GM21390 (cell line): ENCODE measurements at regions not wholly inside any gene's neighbourhood (a gene's known extent, or its start where the extent isn't known, plus 50 kb on each side); places are given as distances from the start of the nearest gene placed in this dataset.

ENCODE experiments used
- ATAC-seq: cut with Tn5 transposase; IDR thresholded peaks from one replicate; pipeline ENCODE4 v1.9.1; 2021; ENCODE audit not compliant: unreplicated experiment

DNA sequence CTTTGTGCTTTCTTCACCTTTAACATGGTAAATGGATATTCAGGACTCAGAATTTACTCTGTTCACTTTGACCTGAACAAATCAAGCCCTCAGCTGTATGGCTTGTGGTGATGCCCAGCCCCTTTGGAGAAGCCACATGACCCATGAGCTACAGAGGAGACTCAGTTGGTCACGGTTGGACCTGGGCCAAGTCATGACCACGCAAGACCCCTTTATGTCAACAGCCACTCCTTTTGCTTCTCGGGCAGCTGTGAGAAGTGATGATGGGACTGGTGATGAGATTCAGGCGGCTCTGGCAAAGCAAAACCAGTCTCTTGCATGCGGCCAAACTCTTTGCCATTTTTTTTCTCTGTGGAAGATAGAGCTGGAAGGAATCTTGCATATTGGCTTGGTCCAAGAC is 96.5 kb upstream of the AJAP1 start:
- no peak for ATAC-seq

DNA sequence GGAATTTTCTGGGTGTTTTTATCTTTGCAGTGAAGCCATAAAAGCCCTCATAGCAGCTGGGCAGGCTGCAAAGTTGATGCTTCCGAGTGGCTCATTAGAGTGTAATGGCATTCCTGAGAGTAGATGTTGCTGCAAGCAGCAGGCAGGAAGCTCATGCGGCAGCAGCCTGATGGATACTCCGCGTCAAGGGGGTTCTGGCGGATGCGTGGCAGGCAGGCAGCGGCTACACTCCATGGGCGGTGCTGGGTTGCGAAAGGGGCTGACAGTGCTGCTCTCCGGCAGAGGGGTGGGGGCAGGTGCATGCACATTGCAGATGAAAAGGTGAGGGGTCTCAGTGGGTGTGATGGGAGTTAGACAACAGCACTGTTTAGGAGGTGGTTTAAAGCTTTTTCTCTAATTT is 93.2 kb upstream of the AJAP1 start:
- ATAC-seq: no peak

DNA sequence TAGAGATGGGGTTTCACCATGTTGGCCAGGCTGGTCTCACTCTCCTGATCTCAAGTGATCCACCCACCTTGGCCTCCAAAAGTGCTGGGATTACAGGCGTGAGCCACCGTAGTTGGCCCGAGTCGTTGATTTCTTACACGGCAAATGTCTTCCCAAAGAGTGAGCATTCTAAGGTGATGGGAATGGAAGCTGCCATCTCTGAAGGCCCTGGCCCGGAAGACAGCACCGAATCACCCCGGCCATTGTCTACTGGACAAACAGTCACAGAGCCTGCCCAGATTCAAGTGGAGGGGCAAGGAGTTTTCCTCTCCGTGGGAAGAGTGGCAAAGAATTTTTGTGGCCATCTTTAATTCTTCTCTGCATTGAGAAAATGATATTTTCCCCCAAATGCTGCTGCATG is 92.1 kb upstream of the AJAP1 start:
- no peak for ATAC-seq

DNA sequence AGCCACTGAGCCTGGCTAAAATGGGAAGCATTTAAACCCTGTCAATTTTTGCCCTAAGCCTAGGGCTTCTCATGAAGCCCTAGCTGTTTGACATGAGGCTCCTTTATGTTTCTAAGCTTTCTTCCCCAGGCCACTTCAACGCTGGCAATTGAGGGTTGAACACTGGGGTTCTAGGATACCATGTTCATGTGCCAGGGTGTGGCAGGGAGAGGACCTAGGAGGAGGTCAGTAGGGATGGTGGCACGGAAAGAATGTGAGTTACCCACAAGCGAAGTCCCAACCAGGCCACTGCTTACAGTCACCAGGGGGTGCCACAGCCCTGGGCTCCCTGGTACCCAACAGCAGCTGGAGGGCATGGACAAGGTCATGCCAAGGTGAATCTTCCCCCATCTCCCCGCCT is 90.8 kb upstream of the AJAP1 start:
- no peak for ATAC-seq

DNA sequence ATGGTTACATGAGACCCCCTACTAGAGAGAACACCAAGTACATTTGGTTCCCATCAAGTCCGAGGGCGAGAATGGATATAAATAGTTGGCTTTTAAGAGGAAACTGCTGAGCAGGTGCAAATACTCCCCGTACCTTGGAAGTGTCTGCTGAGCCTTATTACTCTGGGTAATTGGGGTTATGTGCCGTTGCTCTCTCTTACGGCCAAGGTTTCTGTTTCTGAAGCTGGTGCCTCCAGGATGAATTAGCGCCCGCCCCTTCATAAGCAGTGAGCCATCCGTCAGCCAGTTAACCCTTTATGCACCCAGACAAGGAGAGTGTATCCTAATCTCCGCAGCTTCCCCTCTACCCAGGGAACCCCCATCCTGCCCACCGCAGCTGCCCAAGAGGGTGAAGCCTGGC is 90.4 kb upstream of the AJAP1 start:
- no peak for ATAC-seq

DNA sequence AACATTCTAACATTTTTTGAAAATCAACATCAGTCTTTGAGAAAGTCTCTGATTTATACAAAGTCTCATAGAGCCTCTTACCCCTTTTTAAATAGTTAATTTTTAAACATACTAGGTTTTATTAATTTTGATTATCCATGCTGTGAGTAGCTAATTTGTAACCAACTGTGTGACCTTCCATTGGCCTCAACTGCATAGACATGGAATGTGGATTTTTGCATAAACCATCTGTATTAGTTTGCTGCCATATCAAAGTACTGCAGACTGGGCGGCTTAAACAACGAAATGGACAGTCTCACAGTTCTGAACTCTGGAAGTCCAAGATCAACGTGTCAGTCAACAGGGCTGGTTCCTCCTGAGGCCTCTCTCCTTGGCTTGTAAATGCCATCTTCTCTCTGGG is 89.2 kb upstream of the AJAP1 start:
- no peak for ATAC-seq

DNA sequence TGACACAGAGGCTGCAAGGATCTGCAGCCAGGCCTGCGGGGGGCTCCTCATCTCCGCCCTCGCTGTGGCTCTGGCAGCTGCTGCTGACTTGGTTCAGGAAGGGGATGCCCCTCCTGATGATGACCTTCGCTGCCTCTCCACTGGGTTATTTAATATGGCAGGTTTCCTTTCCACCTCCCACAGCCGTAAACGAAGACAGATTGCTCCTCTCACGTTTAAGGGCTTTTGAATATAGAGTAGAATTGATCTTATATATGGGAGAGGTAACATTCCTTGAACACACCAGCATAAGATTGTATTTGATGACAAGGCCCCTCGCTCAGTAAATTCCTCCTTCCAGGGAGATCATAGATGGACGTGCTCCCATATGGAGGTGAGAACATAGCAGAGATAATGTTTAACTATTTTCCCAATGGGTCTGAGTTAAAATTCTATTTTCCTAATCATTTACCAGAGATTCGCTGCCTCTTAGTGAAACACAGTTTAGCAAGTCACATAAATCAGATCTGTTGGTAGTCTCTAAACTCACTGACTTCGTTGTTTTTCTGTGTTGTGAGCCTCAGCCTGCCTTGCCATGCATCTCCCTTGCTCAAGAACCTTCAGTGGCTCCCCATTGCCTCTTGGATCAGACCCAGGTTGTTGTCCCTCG is 88.5 kb upstream of the AJAP1 start:
- ATAC-seq: no peak

DNA sequence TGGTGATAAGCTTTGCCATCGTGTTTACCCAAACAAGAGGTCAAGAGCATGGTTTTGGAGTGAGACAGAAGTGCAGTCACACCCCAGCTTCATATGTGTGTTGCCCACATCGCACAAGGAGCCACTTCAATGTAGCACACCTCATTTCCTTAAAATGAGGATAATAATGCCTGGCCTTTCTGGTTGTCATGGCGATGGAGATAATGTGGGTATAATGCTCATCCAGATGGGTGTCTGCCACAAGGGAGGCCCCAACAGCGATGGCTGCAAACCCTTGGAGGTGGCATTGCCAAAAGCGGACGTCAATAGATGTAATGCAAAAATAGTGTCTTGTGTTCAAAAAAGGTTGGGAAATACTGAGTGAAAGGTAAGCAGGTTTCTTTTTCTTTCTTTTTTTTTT is 83.1 kb upstream of the AJAP1 start:
- no peak for ATAC-seq

DNA sequence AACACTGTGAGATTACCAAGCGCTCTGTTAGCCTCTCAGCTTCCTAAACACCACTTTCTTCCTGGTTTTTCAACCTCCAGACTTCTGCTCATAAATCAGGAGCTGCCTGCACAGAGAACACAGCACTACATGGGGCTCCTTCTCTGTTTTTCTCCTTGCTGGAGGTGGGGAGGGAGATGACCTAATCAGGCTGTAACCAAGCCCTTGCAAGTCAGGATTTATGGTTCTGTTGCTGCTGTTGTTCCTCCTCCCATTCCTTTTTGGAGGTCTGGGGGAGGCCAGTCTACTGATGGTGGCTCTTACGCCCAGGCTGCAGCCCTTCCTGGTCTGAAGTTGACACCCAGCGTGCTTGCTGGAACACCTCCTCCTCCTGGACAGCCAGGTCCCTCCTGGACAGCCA is 80.9 kb upstream of the AJAP1 start:
- no peak for ATAC-seq

DNA sequence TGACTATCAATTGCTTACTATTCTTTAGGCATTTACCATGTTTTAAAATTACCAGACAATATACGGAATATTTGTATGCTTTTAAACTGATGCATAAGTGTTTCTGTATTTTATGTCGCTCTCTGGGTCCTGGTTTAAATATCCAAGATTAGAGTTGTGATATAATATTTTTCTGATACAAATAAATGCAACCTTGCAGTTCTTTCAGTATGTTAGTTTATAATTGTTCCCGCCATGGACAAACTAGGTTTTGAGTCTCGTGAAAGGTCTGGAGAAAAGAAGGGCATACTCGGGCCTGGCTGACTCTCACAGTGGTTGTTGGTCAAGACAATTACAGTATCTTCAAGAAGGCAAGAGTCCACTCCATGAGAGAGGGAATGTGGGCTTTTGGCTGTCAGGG is 72.6 kb upstream of the AJAP1 start:
- ATAC-seq: no peak

DNA sequence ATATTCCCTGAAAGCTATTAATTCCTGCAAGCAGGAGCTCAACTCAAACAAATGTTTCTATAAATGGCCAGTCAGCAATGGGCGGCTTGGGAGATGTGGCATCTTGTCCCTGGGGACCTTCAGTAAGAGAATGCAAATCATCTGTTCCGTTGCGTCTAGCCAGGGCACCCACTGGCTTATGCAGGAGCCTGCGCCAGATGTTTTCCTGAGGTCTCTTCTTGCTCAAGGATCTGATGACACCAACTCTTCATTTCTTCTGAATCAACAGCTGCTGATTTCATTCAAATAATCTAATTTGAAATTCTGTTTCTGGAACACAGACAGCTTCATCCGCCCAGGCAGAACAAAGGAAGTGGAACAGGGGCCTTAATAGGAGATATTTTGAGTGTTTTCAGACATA is 70.0 kb upstream of the AJAP1 start:
- ATAC-seq: no peak

DNA sequence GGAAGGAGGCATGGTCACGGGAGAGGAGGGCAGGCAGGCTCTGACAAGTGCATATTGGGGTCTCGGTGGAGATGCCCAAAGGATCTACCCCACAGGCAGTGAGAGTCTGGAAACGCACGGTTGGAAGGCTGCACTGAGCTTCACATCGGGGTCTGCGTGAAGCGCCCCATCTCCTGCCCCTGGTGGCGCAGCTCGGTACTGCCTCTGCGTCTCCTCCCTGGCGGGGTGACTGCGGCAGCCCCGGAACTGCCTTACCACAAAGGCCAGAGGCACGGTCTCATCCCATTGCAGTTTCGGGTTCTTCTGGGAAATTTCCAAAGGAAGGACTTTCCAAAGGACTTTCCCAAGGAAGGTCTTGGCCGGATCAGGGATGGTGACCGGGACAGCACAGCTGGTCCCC is 69.2 kb upstream of the AJAP1 start:
- no peak for ATAC-seq

DNA sequence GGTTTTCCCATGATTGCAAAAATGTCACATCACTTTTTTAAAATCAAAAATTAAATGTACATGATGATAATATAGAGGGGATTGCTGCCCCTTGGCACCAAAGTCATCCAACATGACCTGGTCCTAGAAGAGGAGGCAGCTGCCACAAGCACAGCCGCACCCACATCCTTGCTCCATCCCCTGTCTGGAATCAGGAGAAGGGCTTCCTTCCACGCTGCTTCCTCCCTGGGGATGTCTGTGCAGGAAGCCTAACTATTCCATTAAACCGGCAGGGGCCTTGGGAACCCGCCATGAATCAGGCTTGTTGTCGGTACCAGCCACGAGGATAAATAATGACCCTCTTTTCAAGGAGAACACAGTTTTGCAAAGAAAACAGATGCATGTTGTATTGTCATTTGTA is 68.7 kb upstream of the AJAP1 start:
- no peak for ATAC-seq

DNA sequence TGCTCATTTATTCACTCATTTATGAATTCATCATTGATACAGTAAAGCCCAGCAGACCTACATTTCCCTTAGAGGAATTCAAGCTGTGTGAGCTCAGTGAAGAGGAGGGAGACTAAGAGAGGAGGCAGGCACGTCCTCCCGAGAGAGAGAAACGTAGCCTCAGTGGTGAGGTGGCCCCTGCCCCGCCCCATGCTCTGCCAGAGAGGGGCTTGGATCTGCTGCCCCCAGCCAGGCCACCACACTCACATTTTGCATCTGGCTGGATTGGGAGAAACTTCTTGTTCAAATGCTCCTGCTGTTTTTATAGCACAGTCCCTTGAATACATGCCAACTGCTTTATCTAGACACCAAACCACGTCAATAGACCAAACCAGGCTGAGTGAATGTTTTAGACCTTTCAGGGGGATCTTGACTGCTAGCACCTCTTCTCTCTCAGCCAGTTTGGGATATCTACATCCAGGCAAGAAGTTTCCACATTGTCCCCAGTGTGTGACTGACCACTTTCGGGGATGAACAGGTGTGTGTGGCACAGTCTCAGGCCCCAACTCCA is 67.7 kb upstream of the AJAP1 start:
- no peak for ATAC-seq

DNA sequence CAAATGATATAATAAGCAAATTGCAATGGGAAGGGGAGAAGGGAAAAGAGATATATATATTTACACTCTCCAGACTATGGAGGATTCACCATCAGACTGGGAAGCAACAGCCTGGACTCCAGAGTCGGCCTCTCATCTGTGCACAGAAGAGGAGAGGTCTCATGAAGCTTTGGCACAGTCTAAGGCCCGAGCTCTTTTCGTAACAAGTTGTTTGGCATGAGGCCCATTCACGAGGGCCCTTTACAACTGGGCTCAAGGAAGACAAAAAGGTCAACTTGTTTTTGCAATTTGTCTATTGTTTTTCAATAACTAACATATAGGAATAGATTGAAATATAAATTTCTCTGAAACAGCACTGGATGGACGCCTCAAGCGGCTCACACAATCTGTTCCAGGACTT is 66.7 kb upstream of the AJAP1 start:
- ATAC-seq: no peak

DNA sequence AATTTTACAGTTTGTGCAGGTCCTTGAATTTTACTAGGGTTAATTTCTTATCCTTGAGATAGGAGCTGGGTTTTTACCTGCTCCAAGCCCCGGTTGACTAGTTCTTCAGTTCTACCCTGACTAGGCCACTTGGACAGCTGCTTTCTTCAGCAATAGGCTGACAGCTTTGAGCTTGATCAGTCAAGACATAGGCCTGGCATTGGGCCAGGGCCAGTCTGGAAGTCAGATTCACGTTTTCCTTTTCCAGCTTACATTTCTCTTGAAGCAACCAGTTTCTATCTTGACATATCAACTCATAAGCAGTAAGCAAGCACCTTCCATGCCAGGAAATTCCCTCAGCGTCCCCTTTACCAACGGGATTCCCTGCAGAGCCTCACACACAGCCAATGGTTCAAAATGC is 63.7 kb upstream of the AJAP1 start:
- ATAC-seq: no peak

DNA sequence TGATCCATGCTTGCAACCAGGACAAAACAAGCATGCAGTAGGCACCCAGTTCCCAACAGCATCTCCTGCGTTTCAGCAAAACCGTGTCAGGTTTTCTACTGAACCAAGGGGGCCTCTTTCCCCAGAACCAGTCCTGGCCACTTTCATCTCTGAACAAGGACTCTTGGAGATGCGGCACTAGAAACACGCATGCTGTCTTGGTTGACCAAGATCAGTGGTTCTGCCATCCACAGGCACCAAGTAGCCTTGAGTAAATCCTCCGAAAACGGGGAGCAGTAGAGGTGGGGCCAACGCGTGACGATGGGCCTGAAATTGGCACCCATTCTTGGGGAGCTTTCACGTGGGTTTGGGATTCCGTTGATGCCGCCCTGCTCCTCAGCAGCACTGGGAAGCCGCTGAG is 62.5 kb upstream of the AJAP1 start:
- no peak for ATAC-seq

DNA sequence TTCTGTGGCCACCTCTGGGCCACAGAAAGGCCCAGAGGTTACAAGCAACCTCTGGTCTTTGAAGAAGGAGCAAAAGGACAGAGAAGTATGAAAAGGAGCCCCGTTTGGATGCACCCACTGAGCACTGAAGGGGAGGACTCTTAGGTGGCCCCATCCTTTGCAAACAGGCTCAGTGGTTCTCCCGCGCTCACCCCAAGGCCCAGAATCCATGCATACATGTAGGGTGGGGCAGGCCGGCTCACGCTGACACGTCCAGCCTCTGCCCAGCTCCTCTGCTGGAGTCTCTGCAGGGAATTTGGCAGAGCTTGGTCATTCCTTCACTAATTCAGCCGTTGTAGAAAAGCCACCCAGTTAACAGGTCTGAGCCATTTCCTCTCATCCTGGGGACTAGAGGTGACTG is 61.3 kb upstream of the AJAP1 start:
- ATAC-seq: no peak

DNA sequence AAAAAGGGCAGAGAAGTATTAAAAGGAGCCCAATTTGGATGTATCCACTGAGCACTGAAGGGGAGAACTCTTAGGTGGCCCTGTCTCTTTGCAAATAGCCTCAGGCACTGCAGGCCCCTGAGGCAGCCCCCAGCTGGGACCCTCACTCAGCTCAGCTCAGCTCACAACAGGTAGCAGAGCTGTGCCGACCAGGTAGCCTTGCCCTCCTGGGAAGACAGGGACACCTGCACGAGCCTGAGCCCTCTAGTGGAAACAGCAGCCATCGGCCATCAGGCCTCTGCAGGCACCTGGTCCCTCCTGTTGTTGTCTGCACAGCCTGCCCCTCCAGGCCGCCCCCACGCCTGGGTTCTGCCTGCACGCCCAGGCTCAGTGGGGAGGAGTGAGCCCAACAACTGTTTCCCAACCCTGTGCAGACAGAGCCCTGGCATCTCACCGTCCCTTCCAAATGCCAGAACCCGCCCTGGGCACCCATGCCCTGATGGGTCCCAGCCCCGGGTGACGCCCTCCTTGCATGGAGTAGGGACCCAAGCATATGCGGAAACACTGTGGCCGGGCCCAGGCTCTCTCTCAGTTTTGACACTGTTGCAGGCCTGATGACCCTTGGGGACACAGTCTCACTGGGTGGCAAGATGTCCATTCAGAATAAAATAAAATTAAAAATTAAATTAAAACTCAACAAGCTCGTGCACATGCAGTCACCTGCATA is 60.0 kb upstream of the AJAP1 start:
- no peak for ATAC-seq

DNA sequence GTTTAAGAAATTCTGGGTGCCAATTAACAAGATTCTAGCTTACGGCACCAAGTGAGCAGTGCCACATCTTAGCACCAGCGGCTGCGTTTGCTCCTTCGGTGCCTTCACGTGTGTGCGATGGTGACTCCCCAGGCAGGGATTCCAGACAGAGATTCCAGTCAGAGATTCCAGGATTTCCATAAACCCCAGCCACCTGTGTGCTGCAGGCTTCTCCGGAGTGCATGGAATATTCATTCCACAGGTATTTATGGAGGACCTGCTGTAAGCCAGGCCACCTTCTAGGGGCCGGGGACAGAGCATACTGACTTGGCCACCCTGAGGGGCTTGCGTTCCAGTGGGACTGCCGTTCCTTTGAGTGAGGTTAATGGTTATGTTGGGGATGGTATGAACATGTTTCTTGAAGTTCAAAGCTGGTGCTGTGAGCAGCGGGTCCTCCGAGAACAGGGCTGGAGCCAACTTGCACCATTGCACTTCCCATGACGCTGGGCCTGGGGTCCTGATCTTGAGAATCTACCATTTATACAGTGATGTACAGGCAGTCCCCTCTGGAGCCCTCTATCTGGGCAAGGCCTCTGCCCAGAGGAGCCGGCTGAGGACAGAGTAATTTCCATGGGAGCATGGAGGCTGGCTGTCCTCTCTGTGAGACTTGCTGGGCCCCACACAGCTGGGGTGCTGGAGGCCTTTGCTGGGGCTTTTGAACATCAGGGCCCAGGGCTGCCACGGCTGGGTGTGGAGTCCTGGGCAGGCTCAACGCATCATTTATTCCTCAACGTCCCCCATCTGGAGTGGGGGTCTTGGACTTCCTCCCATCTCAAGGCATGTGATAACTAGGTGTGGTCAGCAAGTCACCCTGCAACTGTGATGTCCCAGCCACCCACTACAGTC is 58.8 kb upstream of the AJAP1 start:
- no peak for ATAC-seq

DNA sequence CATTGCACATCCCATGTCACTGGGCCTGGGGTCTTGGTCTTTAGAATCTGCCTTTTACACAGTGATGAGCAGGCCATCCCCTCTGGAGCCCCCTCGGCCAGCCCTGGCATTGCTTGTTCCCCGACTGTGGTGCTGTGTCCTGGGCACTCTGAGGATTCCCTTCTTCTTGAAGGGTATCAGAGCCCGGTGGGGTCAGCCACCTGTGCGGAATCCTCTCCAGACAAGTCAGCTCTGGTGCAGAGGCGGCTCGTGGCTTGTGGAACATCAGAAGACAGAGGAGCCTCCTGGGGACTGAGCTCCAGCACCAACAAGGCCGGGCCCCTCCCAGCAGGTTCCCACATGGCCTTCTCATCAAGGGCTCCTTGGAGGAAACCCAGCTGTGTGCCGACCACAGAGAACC is 57.9 kb upstream of the AJAP1 start:
- ATAC-seq: no peak

DNA sequence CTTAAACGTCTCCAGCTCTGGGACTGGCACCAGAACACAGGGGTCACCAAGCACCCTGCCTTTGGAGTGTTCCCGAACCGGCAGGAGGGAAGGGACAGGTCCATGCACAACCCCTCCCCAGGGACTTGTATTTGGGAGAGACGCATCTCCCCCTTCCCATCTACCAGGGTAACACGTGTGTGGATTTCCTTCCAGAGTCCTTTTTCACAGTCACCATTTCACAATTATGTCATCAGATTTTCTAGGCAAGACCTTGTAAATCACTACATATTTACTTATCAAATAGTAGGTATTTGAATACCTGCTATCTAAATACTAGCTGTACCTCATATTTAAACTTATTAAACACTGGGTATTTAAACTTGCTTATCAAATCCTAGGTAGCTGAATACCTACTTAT is 57.4 kb upstream of the AJAP1 start:
- ATAC-seq: no peak
